H1 (cell line): ENCODE measurements at regions not wholly inside any gene's neighbourhood (a gene's known extent, or its start where the extent isn't known, plus 50 kb on each side); places are given as distances from the start of the nearest gene placed in this dataset.

Experiments used
- CEBPB ChIP-seq: IDR thresholded peaks from 2 replicates; pipeline ENCODE4 v1.6.1; 2012; ENCODE audit warnings: low read depth, low read length
- CHD2 ChIP-seq: IDR thresholded peaks from 2 replicates; pipeline ENCODE4 v1.6.1; 2012; ENCODE audit warnings: low read length, improper control_type of control experiment
- EZH2 ChIP-seq: fragments of 200-600 bp; sonication (generic); IDR thresholded peaks from 2 replicates; pipeline ENCODE4 v1.7.1; 2012; ENCODE audit warnings: low read depth, mild to moderate bottlenecking, moderate library complexity, low read length, inconsistent platforms; ENCODE audit not compliant: severe bottlenecking
- HDAC2 ChIP-seq, 2 experiments: fragments of 300-600 bp in 1 of 2; sonication (generic) in 1 of 2; IDR thresholded peaks; 2 replicates each; pipeline ENCODE4 v1.6.1; 2011 to 2012; ENCODE audit warnings: low read depth in 2 of 2, low read length in 2 of 2, mild to moderate bottlenecking in 2 of 2, moderate library complexity in 2 of 2, borderline replicate concordance in 1 of 2, inconsistent platforms in 1 of 2
- POLR2A ChIP-seq, 2 experiments: IDR thresholded peaks; 1 replicate in 1 of 2; 2 replicates in 1 of 2; pipeline ENCODE4 v1.6.1; 2011; ENCODE audit warnings: low read depth in 2 of 2, low read length in 2 of 2, mild to moderate bottlenecking in 2 of 2; ENCODE audit errors: control extremely low read depth in 1 of 2
- RAD21 ChIP-seq, 2 experiments: IDR thresholded peaks in 1 of 2; conservative IDR thresholded peaks in 1 of 2; 2 replicates each; pipeline ENCODE4 v1.6.1; 2011; ENCODE audit warnings: low read depth in 2 of 2, low read length in 2 of 2, improper control_type of control experiment in 1 of 2, inconsistent platforms in 1 of 2, mild to moderate bottlenecking in 1 of 2, moderate library complexity in 1 of 2
- RXRA ChIP-seq: IDR thresholded peaks from 2 replicates; pipeline ENCODE4 v1.6.1; 2011; ENCODE audit warnings: low read depth, mild to moderate bottlenecking, low read length, moderate library complexity; ENCODE audit not compliant: insufficient read depth
- TF ChIP-seq, protein P1 (sequence below), 3 experiments: IDR thresholded peaks; 1 replicate in 2 of 3; 2 replicates in 1 of 3; pipeline versions ENCODE4 v1.5.1 to v1.6.1; 2011; ENCODE audit warnings: low read length in 3 of 3, mild to moderate bottlenecking in 3 of 3, inconsistent platforms in 2 of 3, low read depth in 1 of 3, moderate library complexity in 1 of 3; ENCODE audit not compliant: insufficient read depth in 1 of 3; ENCODE audit errors: control extremely low read depth in 1 of 3

DNA sequence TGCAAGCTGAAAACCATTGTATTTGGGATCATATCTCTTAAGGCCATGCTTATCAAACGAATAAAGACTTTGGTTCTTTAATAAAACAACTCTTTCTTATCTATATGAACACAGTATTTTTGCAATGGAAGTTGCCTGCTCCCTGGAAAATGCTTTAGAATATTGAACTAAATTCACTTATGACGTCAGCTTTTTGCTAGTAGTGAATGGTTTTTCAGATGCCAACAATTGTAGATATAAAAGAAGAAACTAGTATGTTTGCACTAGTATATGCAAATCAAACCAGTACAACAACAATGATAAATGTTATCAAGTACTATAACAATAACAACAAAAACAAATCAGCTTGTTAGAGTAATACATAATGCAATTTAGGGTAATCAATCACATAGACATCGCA is 1462.9 kb downstream of the SUCLG1 start:
- TF ChIP-seq HDAC2 (IDR thresholded peaks at IDR 0.05; ENCODE audit: borderline replicate concordance in 1 of 2, low read depth in 2 of 2, low read length in 2 of 2): no peak
- TF ChIP-seq POLR2A (IDR thresholded peaks at IDR 0.05; ENCODE audit: control extremely low read depth in 1 of 2, low read depth in 2 of 2, low read length in 2 of 2): no peak
- TF ChIP-seq CHD2: no peak
- TF ChIP-seq, protein P1, sequence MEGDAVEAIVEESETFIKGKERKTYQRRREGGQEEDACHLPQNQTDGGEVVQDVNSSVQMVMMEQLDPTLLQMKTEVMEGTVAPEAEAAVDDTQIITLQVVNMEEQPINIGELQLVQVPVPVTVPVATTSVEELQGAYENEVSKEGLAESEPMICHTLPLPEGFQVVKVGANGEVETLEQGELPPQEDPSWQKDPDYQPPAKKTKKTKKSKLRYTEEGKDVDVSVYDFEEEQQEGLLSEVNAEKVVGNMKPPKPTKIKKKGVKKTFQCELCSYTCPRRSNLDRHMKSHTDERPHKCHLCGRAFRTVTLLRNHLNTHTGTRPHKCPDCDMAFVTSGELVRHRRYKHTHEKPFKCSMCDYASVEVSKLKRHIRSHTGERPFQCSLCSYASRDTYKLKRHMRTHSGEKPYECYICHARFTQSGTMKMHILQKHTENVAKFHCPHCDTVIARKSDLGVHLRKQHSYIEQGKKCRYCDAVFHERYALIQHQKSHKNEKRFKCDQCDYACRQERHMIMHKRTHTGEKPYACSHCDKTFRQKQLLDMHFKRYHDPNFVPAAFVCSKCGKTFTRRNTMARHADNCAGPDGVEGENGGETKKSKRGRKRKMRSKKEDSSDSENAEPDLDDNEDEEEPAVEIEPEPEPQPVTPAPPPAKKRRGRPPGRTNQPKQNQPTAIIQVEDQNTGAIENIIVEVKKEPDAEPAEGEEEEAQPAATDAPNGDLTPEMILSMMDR (IDR thresholded peaks at IDR 0.05; ENCODE audit: control extremely low read depth in 1 of 3, insufficient read depth in 1 of 3, low read depth in 1 of 3, low read length in 3 of 3): no peak
- TF ChIP-seq EZH2: no peak
- TF ChIP-seq RAD21 (IDR thresholded peaks at IDR 0.05 in 1 of 2, conservative IDR thresholded peaks at IDR 0.05 in 1 of 2; ENCODE audit: low read depth in 2 of 2, low read length in 2 of 2): no peak
- no peak for TF ChIP-seq CEBPB
- no peak for TF ChIP-seq RXRA
